ENCODE measurements at regions not wholly inside any gene's neighbourhood (a gene's known extent, or its start where the extent isn't known, plus 50 kb on each side); places are given as distances from the start of the nearest gene placed in this dataset.

GRCh38 chr14:98433436-98433835 lies 838.6 kb downstream of the BCL11B start:
- H2AFZ ChIP-seq (ENCODE audit: low read depth, low read length), result no peak overlapping the region
- no peaks in the 10 kb centered on the region for H3K36me3 ChIP-seq (ENCODE audit: control insufficient read depth in 2 of 2, extremely low read depth in 1 of 2, insufficient read depth in 2 of 2, low read length in 2 of 2)
- no peaks in the 10 kb centered on the region for H3K9me1 ChIP-seq (replicated peaks; ENCODE audit: control insufficient read depth, extremely low read depth, insufficient read depth, low read length)
- no peak overlapping the region for H3K9ac ChIP-seq (replicated peaks; ENCODE audit: extremely low read depth, insufficient read depth, low read length)
- intact Hi-C loops (cut with micrococcal nuclease), result no loop called here
- peaks cover 2% of the 10 kb centered on the region for H3K9me3 ChIP-seq (replicated peaks; ENCODE audit: control insufficient read depth, insufficient read depth, low read length)
- no peak for FAIRE-seq
- H3K27ac ChIP-seq (ENCODE audit: insufficient read depth, low read depth, low read length), result no peak overlapping the region
- no peaks in the 10 kb centered on the region for H3K4me1 ChIP-seq (ENCODE audit: control insufficient read depth, extremely low read depth, insufficient read depth, low read length)
- POLR2A ChIA-PET, result no interaction called here
- H4K20me1 ChIP-seq (replicated peaks; ENCODE audit: control insufficient read depth, extremely low read depth, insufficient read depth, low read length), result no peaks in the 10 kb centered on the region
- no TSS peak for BruUV-seq (replicated peaks)
- no peaks in the 10 kb centered on the region for H3K27me3 ChIP-seq (ENCODE audit: control insufficient read depth in 2 of 2, insufficient read depth in 2 of 2, low read length in 2 of 2)
- H3K4me3 ChIP-seq (replicated peaks in 1 of 3; ENCODE audit: insufficient read depth in 1 of 3, low read depth in 1 of 3, low read length in 3 of 3), result no peak overlapping the region
- CTCF ChIA-PET, result no interaction called here
- dilution Hi-C loops (cut with MboI; ENCODE audit: extremely low pct_ligation_motif_present, low sequenced_read_pairs), result no loop called here
- TF ChIP-seq POLR2AphosphoS5 (IDR thresholded peaks at IDR 0.05; ENCODE audit: insufficient read depth, low read depth, low read length) (no peak), FOS (IDR thresholded peaks at IDR 0.05; ENCODE audit: borderline replicate concordance, insufficient read depth, low read length) (no peak), MYC (IDR thresholded peaks at IDR 0.05; ENCODE audit: low read depth, low read length) (no peak)
- no peak for DNase-seq (ENCODE audit: low read depth, low spot score)
- no peaks in the 10 kb centered on the region for H3K79me2 ChIP-seq (ENCODE audit: control insufficient read depth, insufficient read depth, low read length)
- H3K4me2 ChIP-seq (ENCODE audit: insufficient read depth, low read length), result no peak overlapping the region

GRCh38 chr14:98437113-98437512 lies 834.9 kb downstream of the BCL11B start:
- no TSS peak for BruUV-seq (replicated peaks)
- H3K79me2 ChIP-seq (ENCODE audit: control insufficient read depth, insufficient read depth, low read length), result no peaks in the 10 kb centered on the region
- intact Hi-C loops (cut with micrococcal nuclease), result no loop called here
- H3K27me3 ChIP-seq (ENCODE audit: control insufficient read depth in 2 of 2, insufficient read depth in 2 of 2, low read length in 2 of 2), result no peaks in the 10 kb centered on the region
- H3K4me3 ChIP-seq (replicated peaks in 1 of 3; ENCODE audit: insufficient read depth in 1 of 3, low read depth in 1 of 3, low read length in 3 of 3), result no peak overlapping the region
- TF ChIP-seq POLR2A (IDR thresholded peaks at IDR 0.05; ENCODE audit: low read depth, low read length) (no peak), MYC (IDR thresholded peaks at IDR 0.05; ENCODE audit: low read depth, low read length) (no peak), JUN (IDR thresholded peaks at IDR 0.05; ENCODE audit: borderline replicate concordance, insufficient read depth, insufficient read length, low read depth) (no peak), MAX (IDR thresholded peaks at IDR 0.05; ENCODE audit: insufficient read depth, insufficient read length) (no peak), POLR2AphosphoS5 (IDR thresholded peaks at IDR 0.05; ENCODE audit: insufficient read depth, low read depth, low read length) (no peak), CTCF (IDR thresholded peaks at IDR 0.05; ENCODE audit: extremely low read depth in 1 of 2, insufficient read depth in 1 of 2, low read depth in 1 of 2, low read length in 2 of 2) (no peak), GATA2 (IDR thresholded peaks at IDR 0.05; ENCODE audit: insufficient read depth, insufficient read length, low read depth, low read length) (no peak), EZH2 (IDR thresholded peaks at IDR 0.05; ENCODE audit: borderline replicate concordance, low read depth, low read length, severe bottlenecking) (no peak), FOS (IDR thresholded peaks at IDR 0.05; ENCODE audit: borderline replicate concordance, insufficient read depth, low read length) (no peak)
- no peaks in the 10 kb centered on the region for H3K36me3 ChIP-seq (ENCODE audit: control insufficient read depth in 2 of 2, extremely low read depth in 1 of 2, insufficient read depth in 2 of 2, low read length in 2 of 2)
- DNase-seq (ENCODE audit: low read depth, low spot score) (no peak), FAIRE-seq (no peak)
- peaks cover 2% of the 10 kb centered on the region for H3K9me3 ChIP-seq (replicated peaks; ENCODE audit: control insufficient read depth, insufficient read depth, low read length)
- H3K4me1 ChIP-seq (ENCODE audit: control insufficient read depth, extremely low read depth, insufficient read depth, low read length), result no peaks in the 10 kb centered on the region
- H3K9ac ChIP-seq (replicated peaks; ENCODE audit: extremely low read depth, insufficient read depth, low read length), result no peak overlapping the region
- no peak overlapping the region for H3K27ac ChIP-seq (ENCODE audit: insufficient read depth, low read depth, low read length)
- H4K20me1 ChIP-seq (replicated peaks; ENCODE audit: control insufficient read depth, extremely low read depth, insufficient read depth, low read length), result no peaks in the 10 kb centered on the region
- ChIA-PET CTCF (no interaction called here), POLR2A (no interaction called here)
- no peak overlapping the region for H3K4me2 ChIP-seq (ENCODE audit: insufficient read depth, low read length)
- no peak overlapping the region for H2AFZ ChIP-seq (ENCODE audit: low read depth, low read length)
- dilution Hi-C loops (cut with MboI; ENCODE audit: extremely low pct_ligation_motif_present, low sequenced_read_pairs), result no loop called here
- H3K9me1 ChIP-seq (replicated peaks; ENCODE audit: control insufficient read depth, extremely low read depth, insufficient read depth, low read length), result no peaks in the 10 kb centered on the region
